Stimulated activated effector memory CD8-positive, alpha-beta T cell treated with anti-CD3 and anti-CD28 coated beads, Interleukin-12 subunit alpha, Interleukin-12 subunit beta, amount 100 ng/mL, for 72 hours (primary cell): ENCODE measurements at regions not wholly inside any gene's neighbourhood (a gene's known extent, or its start where the extent isn't known, plus 50 kb on each side); places are given as distances from the start of the nearest gene placed in this dataset.

Experiments used
- ATAC-seq: fragments of 150-1000 bp; cut with Tn5 transposase; 2 replicates; pipeline ENCODE4 v1.10.0; 2021
- DNase-seq, 2 donors: peaks; one replicate each; pipeline ENCODE4 v3.0.0; 2021 to 2022; ENCODE audit warnings: low spot score in 2 of 2
- H3K27ac Mint-ChIP-seq: one replicate; pipeline ENCODE4 v1.8.0; 2022; ENCODE audit warnings: mild to moderate bottlenecking, mixed read lengths
- H3K36me3 Mint-ChIP-seq: one replicate; pipeline ENCODE4 v1.8.0; 2022; ENCODE audit warnings: mild to moderate bottlenecking, mixed read lengths
- H3K4me1 Mint-ChIP-seq: one replicate; pipeline ENCODE4 v1.8.0; 2022; ENCODE audit warnings: mixed read lengths
- H3K4me3 Mint-ChIP-seq: one replicate; pipeline ENCODE4 v1.8.0; 2022; ENCODE audit warnings: mild to moderate bottlenecking, mixed read lengths
- H3K9me3 Mint-ChIP-seq: one replicate; pipeline ENCODE4 v1.8.0; 2022; ENCODE audit warnings: mixed read lengths

GRCh38 chr2:211157856-211158463 is 601.6 kb downstream of the CPS1 start:
- no peak overlapping the region for H3K27ac Mint-ChIP-seq
- no peaks in the 10 kb centered on the region for H3K4me1 Mint-ChIP-seq
- no peaks in the 10 kb centered on the region for H3K36me3 Mint-ChIP-seq
- no peak overlapping the region for H3K4me3 Mint-ChIP-seq
- ATAC-seq (peak; percentile 63), DNase-seq (peak; percentile 30 to 73)
- H3K9me3 Mint-ChIP-seq: peaks cover 2% of the 10 kb centered on the region

GRCh38 chr2:211159972-211160371 is 603.6 kb downstream of the CPS1 start:
- Mint-ChIP-seq H3K4me3 (no peak overlapping the region), H3K9me3 (peaks cover 6% of the 10 kb centered on the region), H3K27ac (no peak overlapping the region), H3K4me1 (no peaks in the 10 kb centered on the region), H3K36me3 (no peaks in the 10 kb centered on the region)
- ATAC-seq (no peak), DNase-seq (no peak)

DNA sequence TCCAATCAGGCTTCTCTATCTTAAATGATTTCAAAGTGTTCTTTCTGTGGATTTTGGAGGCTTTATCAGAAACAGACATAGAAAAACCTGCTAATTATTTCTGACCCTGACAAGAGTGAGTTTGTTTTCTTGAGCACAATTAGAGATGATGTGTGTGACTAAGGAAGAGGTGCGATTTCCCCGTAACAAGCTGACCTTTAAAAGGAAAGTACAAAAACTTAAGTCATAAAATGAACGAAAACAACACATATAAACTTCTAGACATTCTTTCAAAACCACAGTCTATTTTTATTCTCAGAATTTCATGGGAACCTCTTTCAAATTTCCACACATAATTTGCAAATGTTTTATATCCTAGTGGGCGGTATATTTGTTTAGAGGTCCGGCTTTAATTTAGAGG is 604.8 kb downstream of the CPS1 start:
- DNase-seq: no peak
- Mint-ChIP-seq H3K4me1 (no peaks in the 10 kb centered on the region), H3K4me3 (no peak overlapping the region), H3K9me3 (peaks cover 6% of the 10 kb centered on the region), H3K36me3 (no peaks in the 10 kb centered on the region), H3K27ac (no peak overlapping the region)
- ATAC-seq: no peak

GRCh38 chr2:211162911-211163310 is 606.5 kb downstream of the CPS1 start:
- DNase-seq (no peak), ATAC-seq (no peak)
- no peak overlapping the region for H3K4me3 Mint-ChIP-seq
- no peak overlapping the region for H3K27ac Mint-ChIP-seq
- H3K9me3 Mint-ChIP-seq: peaks cover 4% of the 10 kb centered on the region
- H3K36me3 Mint-ChIP-seq: no peaks in the 10 kb centered on the region
- no peaks in the 10 kb centered on the region for H3K4me1 Mint-ChIP-seq

GRCh38 chr2:211170843-211171242 is 614.4 kb downstream of the CPS1 start:
- no peak overlapping the region for H3K27ac Mint-ChIP-seq
- H3K4me1 Mint-ChIP-seq: no peaks in the 10 kb centered on the region
- DNase-seq (no peak), ATAC-seq (no peak)
- H3K9me3 Mint-ChIP-seq: peaks cover 21% of the 10 kb centered on the region
- no peak overlapping the region for H3K4me3 Mint-ChIP-seq
- no peaks in the 10 kb centered on the region for H3K36me3 Mint-ChIP-seq

- no peak for ATAC-seq
Observed at GRCh38 chr2:211174021-211174420, 617.6 kb downstream of the CPS1 start.

GRCh38 chr2:211174631-211175030 is 618.2 kb downstream of the CPS1 start:
- no peaks in the 10 kb centered on the region for H3K36me3 Mint-ChIP-seq
- H3K4me3 Mint-ChIP-seq: no peak overlapping the region
- H3K9me3 Mint-ChIP-seq: peaks cover 14% of the 10 kb centered on the region
- no peaks in the 10 kb centered on the region for H3K4me1 Mint-ChIP-seq
- no peak overlapping the region for H3K27ac Mint-ChIP-seq
- DNase-seq: no peak
- ATAC-seq: no peak

More at GRCh38 chr2:211174021-211174420, 617.6 kb downstream of the CPS1 start:
- H3K9me3 Mint-ChIP-seq: peaks cover 16% of the 10 kb centered on the region
- no peak overlapping the region for H3K4me3 Mint-ChIP-seq
- no peaks in the 10 kb centered on the region for H3K36me3 Mint-ChIP-seq
- no peak for DNase-seq
- no peaks in the 10 kb centered on the region for H3K4me1 Mint-ChIP-seq
- no peak overlapping the region for H3K27ac Mint-ChIP-seq

DNA sequence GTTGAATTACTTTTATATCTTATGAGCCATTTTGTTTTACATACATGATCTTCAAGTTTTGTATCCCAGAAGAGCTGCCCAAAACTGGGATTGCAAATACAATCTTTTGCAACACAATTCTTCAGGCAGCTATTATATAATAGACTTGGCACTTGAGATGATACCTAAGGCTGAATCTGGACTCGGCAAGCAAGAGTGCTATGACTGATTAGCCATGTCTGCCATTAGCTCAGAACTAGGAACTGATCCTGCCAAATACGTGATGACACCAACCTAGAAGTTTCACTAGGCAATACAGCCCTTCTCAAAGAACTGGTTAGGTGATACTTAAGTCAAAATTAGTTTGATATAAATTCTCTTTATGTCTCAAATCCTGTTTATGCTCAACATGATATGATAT is 619.6 kb downstream of the CPS1 start:
- H3K27ac Mint-ChIP-seq: no peak overlapping the region
- peaks cover 9% of the 10 kb centered on the region for H3K9me3 Mint-ChIP-seq
- ATAC-seq: no peak
- no peak overlapping the region for H3K4me3 Mint-ChIP-seq
- DNase-seq: no peak
- H3K36me3 Mint-ChIP-seq: no peaks in the 10 kb centered on the region
- H3K4me1 Mint-ChIP-seq: no peaks in the 10 kb centered on the region

DNA sequence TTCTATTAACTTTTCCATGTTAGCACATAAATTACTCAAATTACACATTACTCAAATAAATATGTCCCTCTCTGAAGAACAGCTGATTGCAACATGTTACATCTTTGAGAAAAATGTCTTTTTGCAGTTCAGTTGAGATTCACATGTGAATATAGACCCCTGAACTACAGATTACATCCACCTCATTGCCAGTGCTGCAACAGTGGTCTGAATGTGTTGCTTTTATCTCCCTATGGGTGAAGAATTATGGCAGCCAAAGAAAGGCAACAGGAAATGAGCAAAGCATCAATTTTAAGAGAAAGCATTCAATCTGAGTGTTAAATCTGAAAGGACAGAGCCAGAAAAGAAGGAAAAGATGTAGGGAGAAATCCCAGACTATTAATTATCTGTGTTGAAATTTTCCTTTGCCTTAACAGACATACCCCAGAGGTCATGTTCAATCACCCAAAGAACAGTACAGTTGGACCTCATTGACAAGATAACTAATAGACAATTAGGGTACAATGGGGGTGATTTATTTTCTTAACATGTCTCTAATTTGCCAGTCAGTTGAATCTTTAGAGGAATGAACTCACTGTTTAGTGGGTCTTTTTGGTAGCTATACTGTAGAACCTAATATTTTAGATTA is 620.2 kb downstream of the CPS1 start:
- ATAC-seq: no peak
- no peak overlapping the region for H3K4me3 Mint-ChIP-seq
- peaks cover 9% of the 10 kb centered on the region for H3K9me3 Mint-ChIP-seq
- DNase-seq: no peak
- no peaks in the 10 kb centered on the region for H3K4me1 Mint-ChIP-seq
- no peaks in the 10 kb centered on the region for H3K36me3 Mint-ChIP-seq
- H3K27ac Mint-ChIP-seq: no peak overlapping the region

DNA sequence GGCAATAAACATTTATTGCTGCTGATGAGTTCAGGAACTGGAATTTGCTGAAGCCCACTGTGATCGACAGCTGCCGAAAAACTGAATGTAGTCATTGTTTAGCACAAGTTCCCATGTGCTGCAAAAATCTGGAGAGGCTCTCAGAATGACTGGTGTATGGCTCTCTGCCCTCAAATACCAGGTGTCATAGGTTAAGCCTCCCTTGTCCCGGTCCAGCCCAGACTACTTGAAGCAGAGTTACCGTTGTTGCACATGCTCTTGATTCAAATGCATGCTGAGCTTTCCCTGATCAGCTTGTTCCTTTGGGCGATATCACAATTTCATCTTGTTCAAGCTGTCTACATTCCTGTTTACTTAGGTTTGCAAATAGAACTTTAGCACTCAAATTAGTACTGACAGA is 625.2 kb downstream of the CPS1 start:
- Mint-ChIP-seq H3K27ac (no peak overlapping the region), H3K36me3 (no peaks in the 10 kb centered on the region)

DNA sequence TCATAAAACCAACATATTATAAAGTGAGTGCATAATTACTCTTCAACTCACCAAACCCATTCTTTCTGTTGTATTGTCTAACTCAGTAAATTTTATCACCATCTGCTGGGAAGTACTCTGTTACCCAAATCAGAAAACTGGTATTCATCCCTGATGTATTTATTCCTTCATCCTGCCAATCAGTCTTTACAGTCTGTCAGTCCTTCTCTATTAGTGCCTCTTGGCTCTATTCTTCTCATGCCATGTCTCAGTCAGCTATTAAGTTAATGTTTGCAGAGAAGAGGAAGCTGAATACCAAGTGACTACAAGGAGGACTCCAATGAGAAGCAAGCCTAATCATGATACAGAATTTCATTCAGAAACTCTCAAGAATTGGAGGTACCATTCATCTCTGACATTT is 631.2 kb downstream of the CPS1 start:
- no peaks in the 10 kb centered on the region for H3K36me3 Mint-ChIP-seq
- DNase-seq (no peak), ATAC-seq (no peak)
- no peak overlapping the region for H3K4me3 Mint-ChIP-seq
- no peak overlapping the region for H3K27ac Mint-ChIP-seq
- no peaks in the 10 kb centered on the region for H3K4me1 Mint-ChIP-seq
- H3K9me3 Mint-ChIP-seq: peaks cover 12% of the 10 kb centered on the region

More for the DNA sequence above, 625.2 kb downstream of the CPS1 start:
- peaks cover 4% of the 10 kb centered on the region for H3K9me3 Mint-ChIP-seq
- no peak for ATAC-seq
- H3K4me1 Mint-ChIP-seq: no peaks in the 10 kb centered on the region
- H3K4me3 Mint-ChIP-seq: no peak overlapping the region
- no peak for DNase-seq

DNA sequence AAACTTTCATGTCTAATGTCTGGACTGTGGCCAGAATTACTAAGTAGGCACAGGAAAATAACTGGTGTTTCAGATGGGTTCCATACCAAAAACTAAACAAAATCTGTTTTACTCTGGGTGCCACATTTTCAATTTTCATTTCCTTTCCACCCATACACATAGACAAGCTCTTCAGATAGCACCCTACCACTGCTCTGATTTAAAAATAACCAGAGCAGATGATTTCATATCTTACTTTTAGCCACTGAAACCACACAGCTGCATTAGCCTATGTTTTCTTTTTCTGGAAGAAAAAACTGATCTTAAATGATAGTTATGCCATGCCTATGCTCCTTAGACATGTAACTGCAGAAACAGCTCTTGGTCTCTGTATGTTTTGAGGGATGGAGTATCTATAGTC is 647.6 kb downstream of the CPS1 start:
- no peak for ATAC-seq
- Mint-ChIP-seq H3K4me3 (no peak overlapping the region), H3K36me3 (no peaks in the 10 kb centered on the region), H3K27ac (no peak overlapping the region), H3K9me3 (peaks cover 11% of the 10 kb centered on the region), H3K4me1 (no peaks in the 10 kb centered on the region)
- DNase-seq: no peak

DNA sequence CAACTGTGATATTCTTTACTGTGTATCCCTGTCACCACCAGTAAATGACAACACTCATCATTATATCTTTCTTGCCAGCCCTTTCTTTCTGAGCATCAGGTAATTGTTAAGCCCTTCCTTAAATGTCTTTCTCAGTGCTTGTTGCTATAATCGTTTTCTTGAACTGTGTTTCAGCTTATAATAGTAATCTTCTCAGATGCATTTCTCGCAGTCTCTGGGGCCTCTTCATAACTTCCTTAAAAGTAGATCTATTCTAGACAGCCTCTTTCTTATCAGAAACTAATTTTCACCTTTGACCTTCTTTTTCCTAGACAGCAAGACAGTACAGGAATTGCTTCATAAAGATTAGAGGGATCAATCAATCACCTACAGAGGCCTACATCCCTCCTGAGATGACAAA is 648.1 kb downstream of the CPS1 start:
- Mint-ChIP-seq H3K9me3 (peaks cover 11% of the 10 kb centered on the region), H3K36me3 (no peaks in the 10 kb centered on the region), H3K4me3 (no peak overlapping the region), H3K4me1 (no peaks in the 10 kb centered on the region), H3K27ac (no peak overlapping the region)
- no peak for ATAC-seq
- no peak for DNase-seq

DNA sequence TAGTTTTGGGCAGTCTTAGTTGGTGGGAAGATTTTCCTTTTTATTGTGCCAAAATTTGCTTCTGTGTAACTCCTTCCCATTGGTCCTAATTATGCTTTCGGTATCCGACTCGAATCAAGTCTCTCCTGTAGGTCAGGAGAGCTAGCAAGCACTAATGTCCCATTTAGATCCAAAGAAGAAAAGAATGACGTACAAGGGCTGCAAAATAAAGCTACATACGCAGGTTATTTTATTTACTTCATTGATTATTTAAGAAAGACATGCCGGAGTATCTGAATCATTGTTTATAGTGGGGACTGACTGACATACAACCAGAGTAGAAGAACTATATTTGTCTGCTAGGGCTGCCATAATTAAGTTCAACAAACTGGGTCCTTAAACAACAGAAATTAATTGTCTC is 648.5 kb downstream of the CPS1 start:
- no peak for DNase-seq
- Mint-ChIP-seq H3K36me3 (no peaks in the 10 kb centered on the region), H3K27ac (no peak overlapping the region), H3K4me3 (no peak overlapping the region), H3K9me3 (peaks cover 11% of the 10 kb centered on the region), H3K4me1 (no peaks in the 10 kb centered on the region)
- no peak for ATAC-seq

- no peak for DNase-seq
- no peak overlapping the region for H3K4me3 Mint-ChIP-seq
- no peak for ATAC-seq
- H3K9me3 Mint-ChIP-seq: peaks cover 11% of the 10 kb centered on the region
- no peak overlapping the region for H3K27ac Mint-ChIP-seq
- H3K4me1 Mint-ChIP-seq: no peaks in the 10 kb centered on the region
- no peaks in the 10 kb centered on the region for H3K36me3 Mint-ChIP-seq
Observed at GRCh38 chr2:211205358-211205757, 649.0 kb downstream of the CPS1 start.

GRCh38 chr2:211205836-211206235 is 649.4 kb downstream of the CPS1 start:
- DNase-seq (no peak), ATAC-seq (no peak)
- Mint-ChIP-seq H3K27ac (no peak overlapping the region), H3K4me3 (no peak overlapping the region), H3K36me3 (no peaks in the 10 kb centered on the region), H3K9me3 (peaks cover 11% of the 10 kb centered on the region), H3K4me1 (no peaks in the 10 kb centered on the region)
